NCI-H2227 treated with DMSO at 0.1 percent for 48 hours (cell line): ENCODE measurements at regions not wholly inside any gene's neighbourhood (a gene's known extent, or its start where the extent isn't known, plus 50 kb on each side); places are given as distances from the start of the nearest gene placed in this dataset.
"Not testable (repeated sequence)": the region's sequence is repeated elsewhere in the genome, so short reads cannot be mapped to it uniquely, and the experiment has no call there.

Experiments
- DNase-seq: peaks from one replicate; lab custom pipeline; 2025; lab: John Stamatoyannopoulos, UW

DNA sequence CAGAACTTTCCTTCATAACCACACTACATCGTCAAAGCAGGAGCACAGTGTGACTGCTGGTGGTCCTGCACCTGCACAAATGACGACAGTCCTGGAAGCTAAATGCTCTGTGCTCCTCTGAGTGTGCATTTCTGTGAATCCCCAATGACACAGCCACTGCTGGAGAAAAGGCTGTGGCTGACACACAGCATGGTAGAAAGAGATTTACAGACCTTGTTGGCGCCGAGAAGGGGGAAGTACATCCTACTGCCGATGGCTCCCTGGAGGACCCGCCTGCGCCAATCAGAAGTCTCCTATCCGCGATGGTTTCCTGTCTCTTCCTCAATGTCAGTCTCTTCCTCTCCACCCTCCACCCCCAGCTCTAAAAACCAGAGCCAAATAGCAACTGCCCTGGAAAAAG, 115.4 kb upstream of the RAB4A start:
- DNase-seq: no peak

DNA sequence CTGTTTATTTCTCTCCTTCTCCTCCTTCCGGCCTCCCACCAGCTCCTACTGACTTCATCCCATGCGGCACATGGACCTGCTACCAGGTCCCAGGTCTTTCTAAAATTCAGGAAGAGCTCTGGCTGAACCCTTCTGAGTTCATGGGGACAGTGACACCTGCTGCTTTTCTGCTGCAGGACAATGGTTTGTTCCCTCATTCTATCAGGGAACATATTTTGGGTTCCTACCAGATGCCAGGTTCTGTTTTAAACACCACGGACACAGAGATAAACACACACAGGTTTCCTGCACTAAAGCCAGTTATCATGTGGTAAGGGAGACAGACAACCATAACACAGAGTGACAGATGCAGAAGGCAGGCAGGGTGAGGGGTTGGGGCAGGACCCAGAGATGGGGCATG, 114.0 kb upstream of the RAB4A start:
- no peak for DNase-seq

DNA sequence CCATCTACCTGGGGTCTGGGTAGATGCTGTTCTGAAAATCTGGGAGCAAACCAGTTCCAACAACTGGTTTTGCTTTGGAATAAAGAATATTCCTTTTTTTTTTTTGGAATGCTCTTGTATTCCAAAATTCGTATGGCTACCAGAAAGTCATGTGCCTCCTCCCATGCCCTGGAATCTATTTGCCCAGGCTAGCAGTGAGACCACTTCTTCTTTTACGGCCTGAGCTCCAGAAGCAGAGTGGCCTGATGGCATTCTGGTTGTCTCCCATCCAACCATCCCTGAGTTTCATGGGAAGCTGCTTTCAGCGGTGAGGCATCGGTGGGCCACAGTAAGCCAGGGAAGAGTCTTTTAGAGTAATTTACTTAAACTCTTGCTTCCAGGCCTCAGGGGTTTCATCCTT, 113.4 kb upstream of the RAB4A start:
- no peak for DNase-seq

DNA sequence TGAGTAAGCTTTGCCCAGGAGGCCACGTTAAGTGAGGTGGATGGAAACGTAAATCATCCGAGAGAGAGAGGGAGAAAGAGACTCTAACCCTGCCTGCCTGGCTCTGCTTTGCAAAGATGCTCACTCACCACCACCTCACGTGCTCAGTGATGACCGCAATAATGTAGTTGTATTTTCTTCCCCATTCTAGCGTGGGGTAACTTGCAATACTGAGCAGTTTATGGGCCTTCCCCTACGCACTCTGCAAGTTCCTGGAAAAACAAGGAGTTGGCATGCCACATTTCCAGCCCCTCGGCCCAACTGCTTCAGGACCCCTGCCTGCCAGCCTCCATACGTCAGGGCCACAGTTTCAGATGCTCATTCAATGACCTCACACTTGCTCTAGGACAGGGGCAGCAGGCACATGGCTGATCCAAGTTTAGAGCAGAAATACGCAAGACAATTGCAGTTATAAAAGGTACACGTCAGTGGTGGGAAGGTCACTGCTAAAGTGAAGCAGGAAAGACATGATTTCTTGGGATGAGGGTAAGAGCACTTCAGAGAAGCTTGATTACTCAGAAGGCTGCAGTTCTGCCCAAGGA, 112.5 kb upstream of the RAB4A start:
- DNase-seq: no peak

DNA sequence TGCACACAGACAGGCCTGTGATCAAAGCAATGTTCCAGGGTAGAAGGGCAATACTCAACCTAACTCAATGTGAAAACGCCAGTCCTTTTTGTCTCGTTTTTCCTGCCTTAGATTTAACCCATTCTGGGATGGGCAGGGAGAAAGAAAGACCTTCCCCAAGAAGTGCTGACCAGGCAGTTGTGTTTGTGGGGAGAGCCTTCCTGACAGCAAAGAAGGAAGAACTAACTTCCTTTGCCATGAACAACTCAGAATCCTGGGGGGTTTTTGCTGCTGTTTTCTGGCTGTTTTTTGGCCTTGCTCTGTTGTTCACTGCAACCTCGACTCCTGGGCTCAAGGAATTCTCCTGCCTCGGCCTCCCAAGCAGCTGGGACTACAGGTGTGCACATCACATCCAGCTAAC, 112.0 kb upstream of the RAB4A start:
- DNase-seq: no peak

DNA sequence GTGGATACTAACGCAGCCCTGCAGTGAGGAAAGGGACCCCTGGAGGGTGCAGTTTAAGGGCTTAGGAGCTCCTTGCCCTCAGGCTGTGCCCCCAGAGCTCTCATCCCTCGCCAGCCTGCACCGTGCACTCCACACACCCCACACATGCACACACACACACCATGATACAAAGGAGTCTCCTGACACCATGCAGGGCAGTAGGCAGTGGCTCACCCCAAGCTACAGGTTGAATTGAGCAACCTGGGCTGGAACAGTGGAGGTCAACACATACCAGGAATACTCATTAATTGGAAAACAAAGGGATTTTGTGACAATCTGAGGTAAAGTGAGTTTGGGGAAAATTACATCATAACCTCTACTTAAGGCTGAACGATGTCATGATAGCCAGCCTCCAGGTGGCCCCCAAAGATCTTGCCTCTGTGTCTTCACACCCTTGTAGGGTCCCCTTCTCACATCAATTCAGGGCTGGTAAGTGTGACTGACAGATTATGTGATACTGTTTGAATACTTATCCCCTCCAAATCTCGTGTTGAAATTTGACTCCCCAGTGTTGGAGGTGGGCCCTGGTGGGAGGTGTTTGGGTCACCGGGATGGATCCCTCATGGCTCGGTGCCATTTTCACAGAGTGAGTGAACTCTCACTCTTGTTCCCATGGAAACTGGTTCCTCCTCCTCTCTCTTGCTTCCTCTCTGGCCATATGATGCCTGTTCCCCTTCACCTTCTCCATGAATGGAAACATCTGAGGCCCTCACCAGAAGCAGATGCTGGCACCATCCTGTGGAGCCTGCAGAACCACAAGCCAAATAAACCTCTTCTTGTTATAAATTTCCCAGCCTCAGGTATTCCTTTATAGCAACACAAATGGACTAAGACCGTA, 111.0 kb upstream of the RAB4A start:
- DNase-seq: no peak

DNA sequence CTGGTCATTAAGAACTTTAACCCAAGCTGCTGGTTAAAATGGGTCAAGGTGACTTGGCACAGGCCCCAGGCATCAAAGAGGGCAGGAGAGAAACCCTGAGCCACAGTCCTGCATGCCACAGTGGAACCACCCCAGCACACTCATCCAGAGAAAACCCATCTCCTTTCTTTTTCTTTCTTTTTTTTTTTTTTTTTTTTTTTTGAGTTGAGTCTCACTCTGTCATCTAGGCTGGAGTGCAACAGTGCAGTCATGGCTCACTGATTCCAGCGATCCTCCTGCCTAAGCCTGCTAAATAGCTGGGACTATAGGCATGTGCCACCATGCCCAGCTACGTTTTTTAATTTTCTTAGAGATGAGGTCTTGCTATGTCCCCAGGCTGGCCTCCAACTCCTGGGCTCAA, 109.2 kb upstream of the RAB4A start:
- DNase-seq: no peak

DNA sequence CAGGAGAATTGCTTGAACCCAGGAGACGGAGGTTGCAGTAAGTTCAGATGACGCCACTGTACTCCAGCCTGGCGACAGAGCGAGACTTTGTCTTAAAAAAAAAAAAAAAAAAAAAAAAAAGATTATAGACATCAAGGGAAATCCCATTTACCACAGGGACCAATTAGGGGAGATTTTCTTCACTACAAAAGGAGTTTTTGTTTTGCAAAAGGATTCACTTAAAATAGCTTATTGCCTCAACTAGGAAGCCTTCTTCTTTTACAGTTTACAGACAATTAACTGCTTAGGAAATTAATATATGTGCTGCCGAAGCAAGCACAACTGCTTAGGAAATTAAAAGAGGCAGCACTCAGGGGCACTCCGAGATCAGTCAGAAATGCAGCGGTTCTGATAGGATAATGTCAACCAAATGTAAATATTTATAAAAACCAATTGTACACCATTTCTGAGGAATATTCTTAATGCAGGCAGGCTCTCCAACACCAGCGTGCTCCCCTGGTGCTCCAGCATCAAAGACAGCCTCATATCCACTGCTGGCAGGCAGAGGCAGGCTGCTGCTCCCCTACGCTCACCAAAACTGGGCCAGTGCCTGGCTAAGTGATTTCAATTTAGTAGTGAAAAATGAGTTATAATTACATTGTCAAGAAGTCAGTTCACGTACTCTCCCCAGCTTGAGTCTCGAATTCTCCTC, 107.9 kb upstream of the RAB4A start:
- DNase-seq: no peak

DNA sequence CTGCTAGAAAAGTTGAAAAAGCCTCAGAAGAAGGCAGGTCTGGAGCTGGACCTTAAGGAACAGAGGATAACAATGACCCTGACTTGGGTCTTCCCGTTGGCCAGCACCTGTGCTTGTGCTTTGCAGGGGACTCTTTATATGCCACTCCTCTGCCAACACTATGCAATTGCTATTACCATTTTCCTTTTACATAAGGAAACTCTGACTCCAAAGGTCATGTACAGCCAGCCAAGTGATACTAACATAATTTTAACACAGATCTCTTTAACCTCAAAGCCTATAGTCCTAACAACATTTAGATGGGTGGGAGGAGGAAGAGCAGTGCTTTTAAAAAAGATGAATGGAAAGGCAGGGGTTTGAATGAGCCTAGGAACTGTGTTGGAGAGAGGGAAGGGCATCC, 106.6 kb upstream of the RAB4A start:
- no peak for DNase-seq

DNA sequence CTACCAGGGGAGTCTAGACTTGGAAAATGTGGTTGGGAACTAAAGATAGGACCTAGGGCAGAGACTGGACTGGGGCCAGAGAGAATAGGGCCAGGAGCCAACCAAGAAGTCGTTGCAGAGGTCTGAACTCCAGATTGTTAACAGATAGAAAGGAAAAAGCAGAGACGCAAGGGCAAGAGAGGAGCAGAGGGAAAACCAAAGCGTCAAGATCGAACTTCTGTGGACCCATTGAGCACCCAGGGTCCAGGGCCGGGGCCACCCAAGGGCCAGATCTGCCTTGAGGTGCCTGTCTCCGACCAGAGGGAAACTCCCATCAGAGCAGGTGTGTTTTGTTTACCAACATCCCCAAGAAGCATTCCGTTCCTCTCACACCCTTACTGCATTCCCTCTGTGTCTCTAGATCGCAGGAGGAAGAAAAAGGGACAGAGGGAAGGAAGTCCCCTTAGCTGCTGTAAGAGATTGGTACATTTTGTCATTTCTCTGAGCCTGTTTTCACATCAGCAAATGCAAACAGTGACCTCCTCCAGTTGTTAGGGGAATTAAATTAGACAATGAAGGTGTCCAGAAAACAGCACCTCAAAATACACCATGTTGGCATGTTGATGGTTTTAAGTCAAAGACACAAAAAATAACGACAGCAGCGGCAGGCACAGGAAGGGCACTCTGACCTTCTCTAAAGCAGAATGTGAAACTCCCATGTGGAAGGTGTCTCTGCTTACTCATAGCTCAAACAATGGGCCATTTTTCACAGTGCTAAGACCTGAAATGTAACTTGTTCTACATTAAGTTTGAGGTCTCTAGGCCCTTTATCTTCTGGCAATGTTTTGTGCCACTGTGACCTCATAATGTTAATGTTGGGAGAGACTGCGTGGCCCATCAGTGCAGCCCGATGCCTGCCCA, 105.8 kb upstream of the RAB4A start:
- no peak for DNase-seq

DNA sequence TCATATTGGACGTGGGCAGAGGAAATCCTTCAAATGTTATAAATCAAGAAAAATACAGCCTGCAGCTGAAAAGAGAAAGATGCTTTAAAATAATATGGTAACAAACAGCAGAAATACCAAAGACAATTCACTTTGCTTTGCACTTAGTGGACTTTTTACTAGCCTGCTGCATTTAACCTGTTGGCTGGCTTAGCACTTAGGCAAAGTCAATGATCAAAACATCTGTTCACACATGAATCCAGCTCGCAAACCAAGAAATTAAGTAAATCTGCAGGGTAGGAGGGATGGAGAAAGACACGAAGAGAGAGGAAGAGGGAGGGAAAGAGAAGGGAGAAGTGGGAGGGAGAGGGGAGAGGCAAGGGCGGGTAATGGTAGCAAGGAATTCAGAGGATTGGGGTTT, 103.6 kb upstream of the RAB4A start:
- no peak for DNase-seq

DNA sequence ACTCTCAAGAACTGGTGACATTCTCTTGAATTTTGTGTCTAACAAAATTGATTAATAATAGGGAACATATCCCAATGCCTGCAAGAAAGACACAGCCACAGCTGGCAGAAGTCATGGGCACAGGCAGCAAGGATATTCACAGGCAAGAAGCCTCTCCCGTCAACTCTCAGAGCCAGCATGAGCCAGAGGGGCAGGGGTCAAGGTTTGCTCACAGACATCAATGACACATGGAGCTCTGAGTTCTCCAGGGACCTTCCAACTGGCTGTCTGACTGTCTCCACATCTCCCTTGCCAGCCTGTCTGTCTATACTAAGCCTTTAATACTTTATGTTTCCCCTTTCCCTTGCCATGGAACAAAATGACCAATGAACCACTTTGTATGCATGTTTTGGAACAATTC, 101.5 kb upstream of the RAB4A start:
- no peak for DNase-seq

DNA sequence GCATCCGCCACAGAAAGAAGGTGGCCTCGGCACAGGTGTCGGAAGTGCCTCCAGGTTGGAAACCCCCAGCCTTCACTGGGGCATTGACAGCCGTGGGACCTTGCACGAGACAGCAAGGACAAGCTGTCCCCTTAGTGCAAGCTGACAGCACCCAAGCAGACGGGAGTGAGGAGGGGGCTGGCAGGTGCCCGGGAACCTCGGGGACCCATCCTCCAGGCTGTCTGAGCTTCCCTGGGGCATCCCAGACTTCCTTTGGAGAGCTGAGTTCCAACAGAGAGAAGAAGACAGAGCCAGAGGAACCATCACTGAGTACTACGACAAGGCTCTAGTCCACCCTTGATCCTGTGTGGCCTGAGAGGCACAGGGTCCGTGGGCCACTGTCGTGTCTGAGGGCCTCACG, 100.6 kb upstream of the RAB4A start:
- no peak for DNase-seq

DNA sequence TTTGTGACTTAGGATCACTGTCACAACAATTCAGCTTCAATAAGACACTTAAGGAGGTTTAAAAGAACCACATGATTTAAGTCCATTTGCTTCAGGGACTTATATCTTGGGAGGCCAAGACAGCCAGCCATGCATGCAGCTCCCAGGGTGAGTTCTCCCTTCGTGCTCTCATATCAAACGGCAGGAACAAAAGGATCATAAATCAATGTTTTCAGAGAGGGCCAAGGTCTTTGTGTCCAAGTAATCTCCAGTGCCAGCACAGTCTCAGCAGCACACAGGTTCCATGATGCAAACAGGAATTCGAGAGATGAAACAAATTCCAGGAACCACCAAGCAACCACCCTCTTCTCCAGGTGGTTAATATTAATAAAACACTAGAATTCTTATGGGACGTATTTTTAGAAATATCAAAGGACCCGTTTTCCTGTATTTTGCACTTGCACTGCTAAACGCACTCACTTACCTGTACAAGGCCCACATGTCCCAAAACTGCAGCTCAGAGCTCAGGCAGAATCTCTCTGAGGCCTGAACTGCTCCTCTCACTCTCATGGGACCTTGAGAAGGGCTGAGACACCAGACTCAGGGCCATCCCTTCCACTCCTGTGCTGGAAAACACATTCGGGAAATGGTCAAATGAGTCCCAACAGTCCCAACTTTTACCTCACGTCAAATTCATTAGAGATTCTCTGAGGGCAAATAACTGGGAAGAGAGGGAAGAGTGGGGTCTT, 100.0 kb upstream of the RAB4A start:
- DNase-seq: no peak

DNA sequence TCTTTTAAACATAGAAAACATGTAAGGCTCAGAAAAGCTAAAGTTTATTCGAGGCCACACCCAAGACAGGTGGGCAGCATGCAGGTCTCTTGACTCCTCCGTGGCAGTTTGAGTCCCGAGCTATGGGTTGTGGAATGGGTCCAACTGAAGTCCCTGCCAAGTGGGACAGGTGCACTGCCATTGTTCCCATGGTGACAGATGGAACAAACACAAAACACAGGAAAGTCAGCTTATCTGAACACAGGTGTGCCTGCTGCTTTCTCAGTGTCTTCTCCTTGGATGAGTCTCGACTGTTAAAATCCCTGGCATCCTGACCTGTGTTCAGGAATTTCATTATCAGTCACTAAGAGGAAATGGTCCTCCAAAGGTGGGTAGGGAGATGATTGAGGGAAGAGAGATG, 99.0 kb upstream of the RAB4A start:
- DNase-seq: no peak

DNA sequence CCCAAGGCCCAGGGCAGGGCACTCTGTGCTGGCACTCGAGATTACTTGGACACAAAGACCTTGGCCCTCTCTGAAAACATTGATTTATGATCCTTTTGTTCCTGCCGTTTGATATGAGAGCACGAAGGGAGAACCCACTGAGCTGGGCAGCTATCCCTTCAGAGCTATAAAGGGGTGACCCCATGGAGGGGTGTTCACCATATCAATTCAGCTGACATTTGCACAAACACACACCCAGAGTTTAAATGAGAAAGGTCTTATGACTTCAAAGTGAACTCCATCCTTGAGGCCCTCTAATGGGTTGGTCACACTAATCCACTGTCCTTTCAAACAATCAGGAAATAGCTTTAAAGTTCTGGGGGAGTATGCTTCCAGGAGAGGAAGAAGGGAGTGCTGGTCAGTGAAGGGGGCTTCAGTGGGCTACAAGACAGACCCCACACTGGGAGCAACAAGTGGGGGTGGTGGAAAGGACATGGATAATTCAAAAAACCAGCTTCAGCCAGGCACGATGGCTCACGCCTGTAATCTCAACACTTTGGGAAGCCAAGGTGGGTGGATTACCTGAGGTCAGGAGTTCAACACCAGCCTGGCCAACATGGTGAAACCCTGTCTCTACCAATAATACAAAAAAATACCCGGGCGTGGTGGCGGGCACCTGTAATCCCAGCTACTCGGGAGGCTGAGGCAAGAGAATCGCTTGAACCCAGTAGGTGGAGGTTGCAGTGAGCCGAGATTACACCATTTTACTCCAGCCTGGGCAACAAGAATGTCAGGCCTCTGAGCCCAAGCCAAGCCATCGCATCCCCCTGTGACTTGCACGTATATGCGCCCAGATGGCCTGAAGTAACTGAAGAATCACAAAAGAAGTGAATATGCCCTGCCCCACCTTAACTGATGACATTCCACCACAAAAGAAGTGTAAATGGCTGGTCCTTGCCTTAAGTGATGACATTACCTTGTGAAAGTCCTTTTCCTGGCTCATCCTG, 97.1 kb upstream of the RAB4A start:
- not testable (repeated sequence) for DNase-seq

DNA sequence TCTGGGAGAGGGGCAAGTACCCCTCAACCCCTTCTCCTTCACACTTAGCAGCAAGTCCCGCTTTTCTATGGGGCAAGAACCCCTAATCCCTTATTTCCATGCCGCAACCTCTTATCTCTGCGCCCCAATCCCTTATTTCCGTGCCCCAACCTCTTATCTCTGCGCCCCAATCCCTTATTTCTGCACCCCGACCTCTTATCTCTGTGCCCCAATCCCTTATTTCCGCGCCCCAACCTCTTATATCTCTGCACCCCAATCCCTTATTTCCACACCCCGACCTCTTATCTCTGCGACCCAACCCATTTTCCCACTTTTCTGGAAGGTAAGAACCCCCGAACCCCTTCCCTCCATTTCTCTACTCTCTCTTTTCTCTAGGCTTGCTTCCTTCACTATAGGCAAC, 95.6 kb upstream of the RAB4A start:
- DNase-seq: not testable (repeated sequence)

DNA sequence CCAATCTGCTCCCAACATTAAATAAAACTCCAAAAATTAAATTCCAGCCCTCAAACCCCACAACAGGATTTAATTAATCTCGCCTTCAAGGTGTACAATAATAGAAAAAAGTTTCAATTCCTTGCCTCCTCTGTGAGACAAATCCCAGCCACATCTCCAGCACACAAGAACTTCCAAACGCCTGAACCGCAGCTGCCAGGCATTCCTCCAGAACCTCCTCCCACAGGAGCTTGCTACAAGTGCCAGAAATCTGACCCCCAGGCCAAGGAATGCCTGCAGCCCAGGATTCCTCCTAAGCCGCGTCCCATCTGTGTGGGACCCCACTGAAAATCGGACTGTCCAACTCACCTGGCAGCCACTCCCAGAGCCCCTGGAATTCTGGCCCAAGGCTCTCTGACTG, 94.5 kb upstream of the RAB4A start:
- DNase-seq: not testable (repeated sequence)

DNA sequence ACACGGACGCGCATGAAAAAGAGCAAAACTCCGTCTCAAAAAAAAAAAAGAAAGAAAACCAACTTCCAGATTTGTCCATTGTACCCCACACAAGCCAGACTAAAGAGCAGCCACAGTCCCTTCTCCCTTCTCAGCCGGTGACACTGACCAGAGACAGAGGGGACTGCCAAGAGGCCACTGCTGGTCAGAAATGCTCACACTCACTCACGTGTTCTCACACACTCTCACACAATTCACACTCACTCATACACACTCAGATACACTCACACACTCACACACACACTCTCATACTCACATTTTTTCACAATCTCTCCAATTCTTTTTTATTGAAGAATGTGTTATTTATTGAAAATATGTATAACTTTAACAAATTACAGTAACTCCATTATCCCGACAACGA, 90.8 kb upstream of the RAB4A start:
- DNase-seq: no peak

DNA sequence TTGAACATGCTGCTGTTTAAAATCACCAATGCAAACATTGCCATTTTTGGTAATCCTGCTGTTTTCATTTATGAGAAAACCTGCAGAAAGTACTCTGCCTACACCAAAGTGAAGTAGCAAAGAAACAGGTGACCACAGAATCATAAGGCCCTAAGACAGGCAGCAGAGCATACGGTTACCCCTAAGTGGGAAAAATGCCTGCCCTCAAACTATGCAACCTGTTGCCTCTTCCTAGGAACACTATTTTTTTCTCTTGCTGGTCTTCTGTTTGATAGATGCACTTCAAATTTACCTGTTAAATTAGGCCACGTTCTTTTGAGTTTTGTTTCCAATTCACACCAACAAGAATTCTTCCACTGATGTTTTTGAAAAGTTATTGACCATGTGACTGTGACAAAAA, 89.5 kb upstream of the RAB4A start:
- no peak for DNase-seq
